Neural crest cell (in vitro differentiated cells): ENCODE measurements at regions not wholly inside any gene's neighbourhood (a gene's known extent, or its start where the extent isn't known, plus 50 kb on each side); places are given as distances from the start of the nearest gene placed in this dataset.

Experiments used
- DNase-seq: peaks from one replicate; pipeline ENCODE4 v3.0.0; 2021; ENCODE audit warnings: low read depth, mixed read lengths, low spot score
- H3K27ac Mint-ChIP-seq: one replicate; pipeline ENCODE4 v1.8.0; 2021; ENCODE audit warnings: mild to moderate bottlenecking, mixed read lengths; ENCODE audit not compliant: unreplicated experiment
- H3K27me3 Mint-ChIP-seq: 2 replicates; pipeline ENCODE4 v1.8.0; 2021; ENCODE audit warnings: low read depth, mild to moderate bottlenecking, mixed read lengths
- H3K36me3 Mint-ChIP-seq: 2 replicates; pipeline ENCODE4 v1.8.0; 2021; ENCODE audit warnings: low read depth, mild to moderate bottlenecking, mixed read lengths
- H3K4me1 Mint-ChIP-seq: 2 replicates; pipeline ENCODE4 v1.8.0; 2021; ENCODE audit warnings: mixed read lengths
- H3K4me3 Mint-ChIP-seq: one replicate; pipeline ENCODE4 v1.8.0; 2021; ENCODE audit warnings: mild to moderate bottlenecking, mixed read lengths
- H3K9me3 Mint-ChIP-seq: 2 replicates; pipeline ENCODE4 v1.8.0; 2021; ENCODE audit warnings: mixed read lengths
- CTCF ChIP-seq: fragments of 200-600 bp; sonication (generic); conservative IDR thresholded peaks from 2 replicates; pipeline ENCODE4 v1.5.0; 2021; ENCODE audit warnings: antibody characterized with exemption, mild to moderate bottlenecking

GRCh38 chr1:66450043-66450514 lies 83.9 kb upstream of the SGIP1 start:
- no peak for TF ChIP-seq CTCF
- H3K27ac Mint-ChIP-seq: no peak overlapping the region

GRCh38 chr1:66450847-66451246 lies 83.1 kb upstream of the SGIP1 start:
- Mint-ChIP-seq H3K4me3 (no peak overlapping the region), H3K36me3 (no peaks in the 10 kb centered on the region), H3K27me3 (no peaks in the 10 kb centered on the region), H3K27ac (no peak overlapping the region), H3K4me1 (peaks cover 8% of the 10 kb centered on the region), H3K9me3 (no peaks in the 10 kb centered on the region)
- TF ChIP-seq CTCF: no peak
- no peak for DNase-seq

More at GRCh38 chr1:66450043-66450514, 83.9 kb upstream of the SGIP1 start:
- no peak for DNase-seq
- Mint-ChIP-seq H3K36me3 (no peaks in the 10 kb centered on the region), H3K27me3 (no peaks in the 10 kb centered on the region), H3K4me3 (no peak overlapping the region), H3K4me1 (peaks cover 16% of the 10 kb centered on the region), H3K9me3 (no peaks in the 10 kb centered on the region)

- no peaks in the 10 kb centered on the region for H3K36me3 Mint-ChIP-seq
- TF ChIP-seq CTCF: peak; percentile 12
- DNase-seq: no peak
- H3K4me3 Mint-ChIP-seq: no peak overlapping the region
- H3K27ac Mint-ChIP-seq: no peak overlapping the region
- H3K27me3 Mint-ChIP-seq: no peaks in the 10 kb centered on the region
- no peaks in the 10 kb centered on the region for H3K4me1 Mint-ChIP-seq
- H3K9me3 Mint-ChIP-seq: no peaks in the 10 kb centered on the region
Observed at GRCh38 chr1:66452162-66452561, 81.8 kb upstream of the SGIP1 start.

- Mint-ChIP-seq H3K27ac (no peak overlapping the region), H3K27me3 (no peaks in the 10 kb centered on the region), H3K4me3 (no peak overlapping the region), H3K4me1 (no peaks in the 10 kb centered on the region), H3K9me3 (no peaks in the 10 kb centered on the region), H3K36me3 (no peaks in the 10 kb centered on the region)
- no peak for DNase-seq
- no peak for TF ChIP-seq CTCF
Observed at GRCh38 chr1:66452982-66453381, 81.0 kb upstream of the SGIP1 start.

GRCh38 chr1:66455446-66455845 lies 78.5 kb upstream of the SGIP1 start:
- peaks cover 2% of the 10 kb centered on the region for H3K36me3 Mint-ChIP-seq
- DNase-seq: no peak
- no peak for TF ChIP-seq CTCF
- H3K27me3 Mint-ChIP-seq: no peaks in the 10 kb centered on the region
- no peak overlapping the region for H3K4me3 Mint-ChIP-seq
- no peaks in the 10 kb centered on the region for H3K4me1 Mint-ChIP-seq
- no peak overlapping the region for H3K27ac Mint-ChIP-seq
- H3K9me3 Mint-ChIP-seq: peaks cover 3% of the 10 kb centered on the region

GRCh38 chr1:66460776-66461175 lies 73.2 kb upstream of the SGIP1 start:
- Mint-ChIP-seq H3K27ac (no peak overlapping the region), H3K27me3 (no peaks in the 10 kb centered on the region)
- no peak for TF ChIP-seq CTCF

More at GRCh38 chr1:66460776-66461175, 73.2 kb upstream of the SGIP1 start:
- Mint-ChIP-seq H3K36me3 (peaks cover 2% of the 10 kb centered on the region), H3K4me1 (no peaks in the 10 kb centered on the region), H3K9me3 (peaks cover 23% of the 10 kb centered on the region), H3K4me3 (no peak overlapping the region)
- DNase-seq: no peak
